Astrocyte (in vitro differentiated cells and primary cell): ENCODE measurements at regions not wholly inside any gene's neighbourhood (a gene's known extent, or its start where the extent isn't known, plus 50 kb on each side); places are given as distances from the start of the nearest gene placed in this dataset.

Experiments
- DNase-seq: peaks from one replicate; pipeline ENCODE4 v3.0.0-alpha.2; 2010; ENCODE audit warnings: low read depth
- FAIRE-seq: peaks from 2 replicates; lab custom pipeline; 2011; peaks lifted over from hg19 to GRCh38; lab: Jason Lieb, UNC
- H2AFZ ChIP-seq: 2 replicates; pipeline ENCODE4 v1.6.0; 2012; ENCODE audit warnings: low read depth, low read length, inconsistent platforms
- H3K27ac ChIP-seq: 2 replicates; pipeline ENCODE4 v1.5.1; 2011; ENCODE audit warnings: low read depth, low read length, inconsistent platforms
- H3K27me3 ChIP-seq: 2 replicates; pipeline ENCODE4 v1.6.0; 2011; ENCODE audit warnings: low read length, inconsistent platforms; ENCODE audit not compliant: insufficient read depth
- H3K36me3 ChIP-seq: 2 replicates; pipeline ENCODE4 v1.5.1; 2011; ENCODE audit warnings: low read length, inconsistent platforms; ENCODE audit not compliant: insufficient read depth
- H3K4me1 ChIP-seq: 2 replicates; pipeline ENCODE4 v1.5.1; 2011; ENCODE audit warnings: low read length, inconsistent platforms; ENCODE audit not compliant: insufficient read depth
- H3K4me2 ChIP-seq: 2 replicates; pipeline ENCODE4 v1.6.0; 2012; ENCODE audit warnings: low read length, inconsistent platforms
- H3K4me3 ChIP-seq: 2 replicates; pipeline ENCODE4 v1.5.1; 2011; ENCODE audit warnings: low read depth, mild to moderate bottlenecking, low read length, inconsistent platforms; ENCODE audit not compliant: insufficient read depth
- H3K79me2 ChIP-seq: 2 replicates; pipeline ENCODE4 v1.6.0; 2012; ENCODE audit warnings: mild to moderate bottlenecking, low read length, inconsistent platforms; ENCODE audit not compliant: insufficient read depth
- H3K9ac ChIP-seq: 2 replicates; pipeline ENCODE4 v1.6.0; 2012; ENCODE audit warnings: mild to moderate bottlenecking, low read length, inconsistent platforms
- H3K9me3 ChIP-seq: 2 replicates; pipeline ENCODE4 v1.5.1; 2012; ENCODE audit warnings: low read depth, mild to moderate bottlenecking, low read length, inconsistent platforms; ENCODE audit not compliant: insufficient read depth
- H4K20me1 ChIP-seq: 2 replicates; pipeline ENCODE4 v1.6.0; 2012; ENCODE audit warnings: low read length, inconsistent platforms; ENCODE audit not compliant: insufficient read depth
- H3K27ac Mint-ChIP-seq: one replicate; pipeline ENCODE4 v1.8.0; 2021; ENCODE audit warnings: mild to moderate bottlenecking, mixed read lengths; ENCODE audit not compliant: unreplicated experiment
- H3K27me3 Mint-ChIP-seq: one replicate; pipeline ENCODE4 v1.8.0; 2021; ENCODE audit warnings: low read depth, mixed read lengths; ENCODE audit not compliant: unreplicated experiment
- H3K36me3 Mint-ChIP-seq: one replicate; pipeline ENCODE4 v1.8.0; 2021; ENCODE audit warnings: low read depth, mixed read lengths; ENCODE audit not compliant: unreplicated experiment
- H3K4me1 Mint-ChIP-seq: one replicate; pipeline ENCODE4 v1.8.0; 2021; ENCODE audit warnings: low read depth, mixed read lengths; ENCODE audit not compliant: unreplicated experiment
- H3K4me3 Mint-ChIP-seq: one replicate; pipeline ENCODE4 v1.8.0; 2021; ENCODE audit warnings: mild to moderate bottlenecking, moderate library complexity, mixed read lengths; ENCODE audit not compliant: unreplicated experiment
- H3K9me3 Mint-ChIP-seq: one replicate; pipeline ENCODE4 v1.8.0; 2021; ENCODE audit warnings: mild to moderate bottlenecking, mixed read lengths; ENCODE audit not compliant: unreplicated experiment
- CTCF ChIP-seq: IDR thresholded peaks from 2 replicates; pipeline ENCODE4 v1.5.1; 2011; ENCODE audit warnings: low read depth, mild to moderate bottlenecking, inconsistent platforms, low read length, moderate library complexity; ENCODE audit not compliant: insufficient read depth
- EZH2 ChIP-seq: IDR thresholded peaks from 2 replicates; pipeline ENCODE4 v1.6.1; 2012; ENCODE audit warnings: mild to moderate bottlenecking, low read length, inconsistent platforms; ENCODE audit not compliant: insufficient read depth

GRCh38 chr2:14398641-14399040 is 233.9 kb upstream of the LRATD1 start:
- Mint-ChIP-seq H3K4me3 (no peak overlapping the region), H3K4me1 (peaks cover 3% of the 10 kb centered on the region), H3K36me3 (no peaks in the 10 kb centered on the region), H3K9me3 (no peaks in the 10 kb centered on the region), H3K27me3 (no peaks in the 10 kb centered on the region), H3K27ac (no peak overlapping the region)
- no peaks in the 10 kb centered on the region for H3K9me3 ChIP-seq
- no peak overlapping the region for H3K9ac ChIP-seq
- H3K4me2 ChIP-seq, result no peak overlapping the region
- H3K36me3 ChIP-seq, result no peaks in the 10 kb centered on the region
- H2AFZ ChIP-seq, result no peak overlapping the region
- no peaks in the 10 kb centered on the region for H3K27me3 ChIP-seq
- no peaks in the 10 kb centered on the region for H3K4me1 ChIP-seq
- H3K27ac ChIP-seq, result no peak overlapping the region
- FAIRE-seq (no peak), DNase-seq (no peak)
- TF ChIP-seq CTCF, result no peak
- TF ChIP-seq EZH2, result no peak
- H4K20me1 ChIP-seq, result no peaks in the 10 kb centered on the region
- no peaks in the 10 kb centered on the region for H3K79me2 ChIP-seq
- no peak overlapping the region for H3K4me3 ChIP-seq

- Histone ChIP-seq H3K36me3 (no peaks in the 10 kb centered on the region), H2AFZ (no peak overlapping the region), H3K9ac (no peak overlapping the region), H3K4me1 (no peaks in the 10 kb centered on the region), H3K9me3 (no peaks in the 10 kb centered on the region), H3K79me2 (no peaks in the 10 kb centered on the region), H3K4me3 (no peak overlapping the region), H4K20me1 (no peaks in the 10 kb centered on the region), H3K27me3 (no peaks in the 10 kb centered on the region), H3K4me2 (no peak overlapping the region), H3K27ac (no peak overlapping the region)
- FAIRE-seq, result no peak
- no peak overlapping the region for H3K4me3 Mint-ChIP-seq
- TF ChIP-seq EZH2 (no peak), CTCF (no peak)
- DNase-seq, result no peak
- no peaks in the 10 kb centered on the region for H3K9me3 Mint-ChIP-seq
- peaks cover 3% of the 10 kb centered on the region for H3K4me1 Mint-ChIP-seq
- no peaks in the 10 kb centered on the region for H3K36me3 Mint-ChIP-seq
- no peak overlapping the region for H3K27ac Mint-ChIP-seq
- H3K27me3 Mint-ChIP-seq, result no peaks in the 10 kb centered on the region
These were observed 230.6 kb upstream of the LRATD1 start for GRCh38 chr2:14401873-14402272.

GRCh38 chr2:14408695-14409094 is 223.8 kb upstream of the LRATD1 start:
- Histone ChIP-seq H3K9ac (no peak overlapping the region), H3K27ac (no peak overlapping the region), H3K79me2 (no peaks in the 10 kb centered on the region), H3K9me3 (no peaks in the 10 kb centered on the region), H3K4me2 (no peak overlapping the region), H3K36me3 (no peaks in the 10 kb centered on the region), H4K20me1 (no peaks in the 10 kb centered on the region), H3K4me3 (no peak overlapping the region), H3K4me1 (no peaks in the 10 kb centered on the region), H2AFZ (no peak overlapping the region), H3K27me3 (no peaks in the 10 kb centered on the region)
- no peak overlapping the region for H3K4me3 Mint-ChIP-seq
- no peaks in the 10 kb centered on the region for H3K27me3 Mint-ChIP-seq
- DNase-seq (no peak), FAIRE-seq (no peak)
- peaks cover 15% of the 10 kb centered on the region for H3K9me3 Mint-ChIP-seq
- H3K36me3 Mint-ChIP-seq, result no peaks in the 10 kb centered on the region
- H3K4me1 Mint-ChIP-seq, result no peaks in the 10 kb centered on the region
- TF ChIP-seq CTCF (no peak), EZH2 (no peak)
- no peak overlapping the region for H3K27ac Mint-ChIP-seq
